Spleen (tissue), 11 donors: ENCODE measurements at regions not wholly inside any gene's neighbourhood (a gene's known extent, or its start where the extent isn't known, plus 50 kb on each side); places are given as distances from the start of the nearest gene placed in this dataset.
"Not testable (repeated sequence)": the region's sequence is repeated elsewhere in the genome, so short reads cannot be mapped to it uniquely, and the experiment has no call there.

ENCODE experiments used
- DNase-seq: peaks from one replicate; pipeline ENCODE4 v3.0.0-alpha.2; 2020
- H3K27ac ChIP-seq, 8 donors: fragments of 200-600 bp; sonication (generic) in 7 of 8; 1 replicate in 4 of 8; 2 replicates in 4 of 8; pipeline versions ENCODE4 v1.5.0 to v1.8.0; 2016 to 2021; ENCODE audit warnings: inconsistent platforms in 4 of 8, mild to moderate bottlenecking in 4 of 8, moderate library complexity in 1 of 8
- H3K27me3 ChIP-seq, 7 donors: fragments of 200-600 bp; sonication (generic) in 6 of 7; replicated peaks in 1 of 7; 1 replicate in 4 of 7; 2 replicates in 3 of 7; pipeline versions ENCODE4 v1.5.0 to v1.8.0; 2016 to 2021; ENCODE audit warnings: inconsistent platforms in 3 of 7, mild to moderate bottlenecking in 1 of 7
- H3K36me3 ChIP-seq, 6 donors: fragments of 200-600 bp; sonication (generic) in 5 of 6; 1 replicate in 4 of 6; 2 replicates in 2 of 6; pipeline versions ENCODE4 v1.5.0 to v1.8.0; 2016 to 2021; ENCODE audit warnings: inconsistent platforms in 2 of 6
- H3K4me1 ChIP-seq, 6 donors: fragments of 200-600 bp; sonication (generic) in 5 of 6; 1 replicate in 3 of 6; 2 replicates in 3 of 6; pipeline versions ENCODE4 v1.5.0 to v1.8.0; 2016 to 2021; ENCODE audit warnings: inconsistent platforms in 3 of 6
- H3K4me3 ChIP-seq, 8 donors: fragments of 200-600 bp; sonication (generic) in 7 of 8; 1 replicate in 4 of 8; 2 replicates in 4 of 8; pipeline versions ENCODE4 v1.5.0 to v1.8.0; 2016 to 2021; ENCODE audit warnings: inconsistent platforms in 4 of 8, mild to moderate bottlenecking in 4 of 8, moderate library complexity in 2 of 8
- H3K9me3 ChIP-seq, 8 donors: fragments of 200-600 bp; sonication (generic) in 7 of 8; 1 replicate in 4 of 8; 2 replicates in 4 of 8; pipeline versions ENCODE4 v1.5.0 to v1.8.0; 2016 to 2021; ENCODE audit warnings: inconsistent platforms in 4 of 8
- CTCF ChIP-seq, 11 experiments: fragments of 200-600 bp in 7 of 11; fragments of 450-650 bp in 4 of 11; sonication (generic) in 4 of 11; IDR thresholded peaks in 8 of 11; conservative IDR thresholded peaks in 3 of 11; 1 replicate in 7 of 11; 2 replicates in 4 of 11; pipeline versions ENCODE4 v1.4.0 to v1.8.0; 2016 to 2021; ENCODE audit warnings: antibody characterized with exemption in 11 of 11, inconsistent platforms in 4 of 11, mild to moderate bottlenecking in 1 of 11
- POLR2A ChIP-seq, 3 donors: fragments of 450-650 bp; IDR thresholded peaks; one replicate each; pipeline ENCODE4 v1.5.1; 2017; ENCODE audit warnings: antibody characterized with exemption in 3 of 3, mild to moderate bottlenecking in 1 of 3
- POLR2AphosphoS5 ChIP-seq, 3 donors: sonication (generic); formaldehyde crosslinking; IDR thresholded peaks; one replicate each; pipeline ENCODE4 v1.5.1; 2017; ENCODE audit warnings: antibody characterized with exemption in 3 of 3
- WGBS, 5 donors: extraction: QIAGEN DNeasy Blood & Tissue Kit in 3 of 5; methylation state at CpG; one replicate each; pipeline versions ENCODE4 v1.1.5 to v1.1.7; 2013 to 2018; 5-methylcytosine and 5-hydroxymethylcytosine counted together
- intact Hi-C: fragments of 100-400 bp; cut with DNase I; formaldehyde crosslinking; loops from one replicate; pipeline ENCODE4 v1.15.0; 2023; ENCODE audit warnings: low total_unique reads
- donor health status: healthy with polysubstance abuse.
- donor health status: DM: no; HTN: no; CAD: no; lungs with moderate emphysema.
- donor health status: DM: no; HTN: no; CAD: no.
- donor health status: Bipolar disorder and iron deficiency.
- donor health status: healthy.
- donor health status: DM: no; HTN: no; CAD: no.
- donor health status: DM: yes; HTN: yes; CAD: no.

- Histone ChIP-seq H3K27me3 (no peaks in the 10 kb centered on the region), H3K9me3 (no peaks in the 10 kb centered on the region), H3K4me1 (no peaks in the 10 kb centered on the region), H3K27ac (no peak overlapping the region), H3K36me3 (no peaks in the 10 kb centered on the region), H3K4me3 (no peak overlapping the region)
- WGBS, 5 donors: 56 to 88% (median 83%) methylated on average over 1 of the region's 1 CpG
- no peak for DNase-seq
- intact Hi-C loops: no loop called here
- no peak for TF ChIP-seq CTCF (IDR thresholded peaks at IDR 0.05 in 8 of 11, conservative IDR thresholded peaks at IDR 0.05 in 3 of 11)
- TF ChIP-seq POLR2AphosphoS5 (IDR thresholded peaks at IDR 0.05): no peak
- no peak for TF ChIP-seq POLR2A (IDR thresholded peaks at IDR 0.05)
Measured at GRCh38 chr6:152828431-152828830, 77.8 kb downstream of the VIP start.

GRCh38 chr6:152834366-152834765 is 83.8 kb downstream of the VIP start:
- WGBS, 5 donors: 92 to 99% (median 97%) methylated on average over 20 to 31 of the region's 31 CpGs
- H3K4me1 ChIP-seq, H3K36me3 ChIP-seq, H3K9me3 ChIP-seq, H3K4me3 ChIP-seq, H3K27ac ChIP-seq, H3K27me3 ChIP-seq, intact Hi-C loops: not testable (repeated sequence)
- DNase-seq: peak; percentile 31

GRCh38 chr6:152836523-152836922 is 85.9 kb downstream of the VIP start:
- Histone ChIP-seq H3K9me3 (no peaks in the 10 kb centered on the region), H3K36me3 (no peaks in the 10 kb centered on the region), H3K27ac (no peak overlapping the region), H3K4me3 (no peak overlapping the region), H3K4me1 (no peaks in the 10 kb centered on the region), H3K27me3 (no peaks in the 10 kb centered on the region)
- no peak for DNase-seq
- TF ChIP-seq POLR2AphosphoS5 (IDR thresholded peaks at IDR 0.05) (no peak), POLR2A (IDR thresholded peaks at IDR 0.05) (no peak), CTCF (IDR thresholded peaks at IDR 0.05 in 8 of 11, conservative IDR thresholded peaks at IDR 0.05 in 3 of 11) (no peak)
- intact Hi-C loops: no loop called here
- WGBS, 5 donors: 21 to 50% (median 44%) methylated on average over 1 of the region's 1 CpG

GRCh38 chr6:152845421-152845820 is 94.8 kb downstream of the VIP start:
- peaks cover 0 to 8% (median 2%) of the 10 kb centered on the region in 8 donors for H3K9me3 ChIP-seq
- no peaks in the 10 kb centered on the region for H3K27me3 ChIP-seq
- H3K27ac ChIP-seq: no peak overlapping the region
- no peak overlapping the region for H3K4me3 ChIP-seq
- no peaks in the 10 kb centered on the region for H3K4me1 ChIP-seq
- H3K36me3 ChIP-seq: no peaks in the 10 kb centered on the region
- no peak for TF ChIP-seq POLR2AphosphoS5 (IDR thresholded peaks at IDR 0.05)
- intact Hi-C loops: no loop called here
- DNase-seq: no peak

GRCh38 chr6:152846825-152847224 is 96.2 kb downstream of the VIP start:
- TF ChIP-seq POLR2A (IDR thresholded peaks at IDR 0.05) (no peak), CTCF (IDR thresholded peaks at IDR 0.05 in 8 of 11, conservative IDR thresholded peaks at IDR 0.05 in 3 of 11) (no peak), POLR2AphosphoS5 (IDR thresholded peaks at IDR 0.05) (peak in 2 of 3 donors; percentile 45 to 49)
- Histone ChIP-seq H3K4me3 (no peak overlapping the region), H3K27me3 (peaks cover 0 to 3% (median 0%) of the 10 kb centered on the region in 7 donors), H3K4me1 (no peaks in the 10 kb centered on the region), H3K27ac (peak overlapping the region in 1 of 8 donors; percentile 4), H3K9me3 (peaks cover 0 to 8% (median 2%) of the 10 kb centered on the region in 8 donors), H3K36me3 (no peaks in the 10 kb centered on the region)
- DNase-seq: no peak
- 63 to 80% (median 72%) methylated on average over 5 of the region's 5 CpGs for WGBS, 5 donors
- intact Hi-C loops: no loop called here
